NCI-H1092 treated with DMSO at 0.1 percent for 48 hours (cell line): ENCODE measurements at regions not wholly inside any gene's neighbourhood (a gene's known extent, or its start where the extent isn't known, plus 50 kb on each side); places are given as distances from the start of the nearest gene placed in this dataset.
A peak's percentile ranks its signal among the peaks of the same experiment; 100 is the strongest.

Experiments used
- DNase-seq: peaks from one replicate; lab custom pipeline; 2025; lab: John Stamatoyannopoulos, UW

GRCh38 chr10:69716711-69717560, 84.8 kb upstream of the COL13A1 start:
- peak; percentile 30 for DNase-seq

GRCh38 chr10:69718951-69719350, 82.8 kb upstream of the COL13A1 start:
- DNase-seq, result no peak

GRCh38 chr10:69721690-69722310, 79.9 kb upstream of the COL13A1 start:
- no peak for DNase-seq

GRCh38 chr10:69723653-69724052, 78.1 kb upstream of the COL13A1 start:
- no peak for DNase-seq

GRCh38 chr10:69726850-69727249, 74.9 kb upstream of the COL13A1 start:
- no peak for DNase-seq

GRCh38 chr10:69728335-69728870, 73.3 kb upstream of the COL13A1 start:
- DNase-seq, result no peak

GRCh38 chr10:69729326-69730048, 72.2 kb upstream of the COL13A1 start:
- DNase-seq, result no peak

- DNase-seq, result no peak
Measured at GRCh38 chr10:69730251-69731156, 71.2 kb upstream of the COL13A1 start.

GRCh38 chr10:69731184-69731583, 70.5 kb upstream of the COL13A1 start:
- DNase-seq, result no peak

GRCh38 chr10:69731698-69732097, 70.0 kb upstream of the COL13A1 start:
- DNase-seq, result no peak

GRCh38 chr10:69732147-69732825, 69.4 kb upstream of the COL13A1 start:
- no peak for DNase-seq

GRCh38 chr10:69732826-69733150, 68.9 kb upstream of the COL13A1 start:
- no peak for DNase-seq

- DNase-seq, result no peak
Measured at GRCh38 chr10:69733791-69734261, 67.9 kb upstream of the COL13A1 start.

GRCh38 chr10:69734416-69734796, 67.3 kb upstream of the COL13A1 start:
- DNase-seq, result no peak

- DNase-seq, result no peak
Measured at GRCh38 chr10:69734797-69735468, 66.8 kb upstream of the COL13A1 start.

GRCh38 chr10:69736886-69737641, 64.6 kb upstream of the COL13A1 start:
- DNase-seq, result no peak

GRCh38 chr10:69738071-69738470, 63.6 kb upstream of the COL13A1 start:
- no peak for DNase-seq

- no peak for DNase-seq
Measured at GRCh38 chr10:69738858-69739435, 62.8 kb upstream of the COL13A1 start.

GRCh38 chr10:69739634-69740033, 62.1 kb upstream of the COL13A1 start:
- no peak for DNase-seq
